ENCODE measurements at regions not wholly inside any gene's neighbourhood (a gene's known extent, or its start where the extent isn't known, plus 50 kb on each side); places are given as distances from the start of the nearest gene placed in this dataset.

- TF ChIP-seq E2F6 (IDR thresholded peaks at IDR 0.05; ENCODE audit: borderline replicate concordance, low read depth) (no peak), CHD4 (IDR thresholded peaks at IDR 0.05; ENCODE audit: borderline replicate concordance) (no peak), EP300 (IDR thresholded peaks at IDR 0.05) (no peak), RFX5 (IDR thresholded peaks at IDR 0.05) (no peak), TP53 (CRISPR knock-in tag; IDR thresholded peaks at IDR 0.05) (no peak)
These were observed 628.7 kb downstream of the PTPRU start (continued) for GRCh38 chr1:29865051-29865450.

- no peaks in the 10 kb centered on the region for H3K4me1 ChIP-seq
- no peak for ATAC-seq
- no peak for DNase-seq (ENCODE audit: low read depth in 1 of 2, low spot score in 1 of 2)
- WGBS (ENCODE audit: missing lambda C conversion rate): 20% methylated on average over 4 of the region's 5 CpGs
- H3K9me3 ChIP-seq: no peaks in the 10 kb centered on the region
- TF ChIP-seq USF2 (IDR thresholded peaks at IDR 0.05) (peak; percentile 36; the same call in 1 of the 2 replicates), NPAS2 (CRISPR knock-in tag; IDR thresholded peaks at IDR 0.05; ENCODE audit: borderline replicate concordance) (no peak), ZSCAN20 (CRISPR knock-in tag; IDR thresholded peaks at IDR 0.05) (no peak)
- ChIA-PET CTCF (no interaction called here), POLR2A (no interaction called here)
- no peak overlapping the region for H3K4me3 ChIP-seq
- no peak overlapping the region for H3K4me2 ChIP-seq
- FAIRE-seq: no peak
- H3K27ac ChIP-seq: no peak overlapping the region
These were observed 628.2 kb downstream of the PTPRU start for GRCh38 chr1:29864431-29865022.

GRCh38 chr1:29861922-29862321 is 625.6 kb downstream of the PTPRU start:
- FAIRE-seq (no peak), DNase-seq (ENCODE audit: low read depth in 1 of 2, low spot score in 1 of 2) (no peak), ATAC-seq (no peak)
- WGBS (ENCODE audit: missing lambda C conversion rate): 0% methylated on average over 1 of the region's 1 CpG
- POLR2A ChIA-PET: no interaction called here
- TF ChIP-seq MAFK (IDR thresholded peaks at IDR 0.05; ENCODE audit: partially characterized antibody) (no peak), USF2 (IDR thresholded peaks at IDR 0.05) (no peak), JUN (IDR thresholded peaks at IDR 0.05) (no peak), CHD4 (IDR thresholded peaks at IDR 0.05; ENCODE audit: borderline replicate concordance) (no peak), RFX5 (IDR thresholded peaks at IDR 0.05) (no peak), ZNF302 (CRISPR knock-in tag; IDR thresholded peaks at IDR 0.05) (no peak), NFE2L2 (conservative IDR thresholded peaks at IDR 0.05; ENCODE audit: low read length) (no peak), CTCF (IDR thresholded peaks at IDR 0.05) (no peak), HES2 (IDR thresholded peaks at IDR 0.05) (no peak)
- H3K9me3 ChIP-seq: no peaks in the 10 kb centered on the region
- CTCF ChIA-PET: no interaction called here
- H3K4me1 ChIP-seq: no peaks in the 10 kb centered on the region
- H3K4me2 ChIP-seq: no peak overlapping the region
- no peak overlapping the region for H3K4me3 ChIP-seq
- no peak overlapping the region for H3K27ac ChIP-seq

GRCh38 chr1:29861446-29861845 is 625.1 kb downstream of the PTPRU start:
- Histone ChIP-seq H3K4me3 (no peak overlapping the region), H3K9me3 (no peaks in the 10 kb centered on the region), H3K4me1 (no peaks in the 10 kb centered on the region), H3K27ac (no peak overlapping the region), H3K4me2 (no peak overlapping the region)
- WGBS (ENCODE audit: missing lambda C conversion rate): no CpG with 5 or more reads among the region's 1 CpG
- FAIRE-seq (no peak), DNase-seq (ENCODE audit: low read depth in 1 of 2, low spot score in 1 of 2) (no peak), ATAC-seq (no peak)
- ChIA-PET POLR2A (no interaction called here), CTCF (no interaction called here)
- TF ChIP-seq FOSB (CRISPR knock-in tag; IDR thresholded peaks at IDR 0.05) (no peak), EHF (CRISPR knock-in tag; IDR thresholded peaks at IDR 0.05) (no peak), E2F6 (IDR thresholded peaks at IDR 0.05; ENCODE audit: borderline replicate concordance, low read depth) (no peak), HES2 (IDR thresholded peaks at IDR 0.05) (no peak), KDM1A (IDR thresholded peaks at IDR 0.05; ENCODE audit: low read depth) (no peak), CBX2 (IDR thresholded peaks at IDR 0.05; ENCODE audit: borderline replicate concordance, low read depth) (no peak), HOXB13 (CRISPR knock-in tag; IDR thresholded peaks at IDR 0.05; ENCODE audit: low read depth) (no peak), JUNB (IDR thresholded peaks at IDR 0.05) (no peak), RAD21 (conservative IDR thresholded peaks at IDR 0.05 in 1 of 2, IDR thresholded peaks at IDR 0.05 in 1 of 2) (no peak), KDM5A (IDR thresholded peaks at IDR 0.05) (no peak), TP53 (CRISPR knock-in tag; IDR thresholded peaks at IDR 0.05) (no peak), ZC3H11A (IDR thresholded peaks at IDR 0.05) (no peak), ZNF302 (CRISPR knock-in tag; IDR thresholded peaks at IDR 0.05) (no peak), MYC (IDR thresholded peaks at IDR 0.05; ENCODE audit: borderline replicate concordance, low read length) (no peak), NR3C1 (IDR thresholded peaks at IDR 0.05) (no peak), RCOR1 (IDR thresholded peaks at IDR 0.05; ENCODE audit: low read depth, low read length) (no peak), FOXS1 (CRISPR knock-in tag; IDR thresholded peaks at IDR 0.05) (no peak)
